ENCODE measurements at regions not wholly inside any gene's neighbourhood (a gene's known extent, or its start where the extent isn't known, plus 50 kb on each side); places are given as distances from the start of the nearest gene placed in this dataset.

DNA sequence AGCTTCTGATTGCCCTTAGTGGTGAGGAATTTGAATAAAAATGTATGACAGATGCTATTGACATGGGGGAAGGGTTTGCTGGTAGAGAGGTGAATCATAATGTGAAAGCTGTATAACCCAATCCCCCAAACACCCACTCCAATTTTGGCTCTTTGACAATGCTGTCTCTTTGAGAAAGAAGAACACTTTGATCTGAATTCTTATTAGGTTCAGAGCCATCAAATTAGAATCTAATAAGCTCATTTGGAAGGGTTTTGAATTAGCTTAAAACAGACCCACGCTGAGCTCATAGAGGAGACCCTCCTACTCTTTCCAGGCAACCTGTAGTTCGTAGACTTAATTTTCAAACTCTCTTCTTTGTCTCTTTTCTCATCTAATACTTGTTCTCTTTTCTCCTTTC is 416.6 kb upstream of the ARX start:
- TF ChIP-seq EZH2 (IDR thresholded peaks at IDR 0.05; ENCODE audit: borderline replicate concordance, low read depth, low read length, poor library complexity, severe bottlenecking) (no peak), CTCF (conservative IDR thresholded peaks at IDR 0.05; ENCODE audit: low read depth, low read length) (no peak)

Data from A673 (cell line).